Kidney glomerular epithelial cell (primary cell): ENCODE measurements at regions not wholly inside any gene's neighbourhood (a gene's known extent, or its start where the extent isn't known, plus 50 kb on each side); places are given as distances from the start of the nearest gene placed in this dataset.

Source experiments
- DNase-seq: peaks from one replicate; lab custom pipeline; 2025; lab: John Stamatoyannopoulos, UW

GRCh38 chr1:221919341-221919740 lies 177.5 kb upstream of the DUSP10 start:
- DNase-seq: no peak

GRCh38 chr1:221916176-221916575 lies 174.3 kb upstream of the DUSP10 start:
- DNase-seq: no peak

GRCh38 chr1:221915764-221916163 lies 173.9 kb upstream of the DUSP10 start:
- no peak for DNase-seq

- no peak for DNase-seq
These were observed 171.5 kb upstream of the DUSP10 start for GRCh38 chr1:221913351-221913892.

- no peak for DNase-seq
These were observed 170.3 kb upstream of the DUSP10 start for GRCh38 chr1:221912230-221912629.

GRCh38 chr1:221911714-221912113 lies 169.8 kb upstream of the DUSP10 start:
- no peak for DNase-seq

- no peak for DNase-seq
These were observed 168.3 kb upstream of the DUSP10 start for GRCh38 chr1:221910222-221910621.

- no peak for DNase-seq
These were observed 166.7 kb upstream of the DUSP10 start for GRCh38 chr1:221908573-221908972.

- DNase-seq: no peak
These were observed 165.5 kb upstream of the DUSP10 start for GRCh38 chr1:221907166-221907932.

- no peak for DNase-seq
These were observed 163.9 kb upstream of the DUSP10 start for GRCh38 chr1:221905802-221906201.

GRCh38 chr1:221904319-221904718 lies 162.4 kb upstream of the DUSP10 start:
- no peak for DNase-seq

- DNase-seq: no peak
These were observed 161.7 kb upstream of the DUSP10 start for GRCh38 chr1:221903594-221903993.

GRCh38 chr1:221902961-221903360 lies 161.1 kb upstream of the DUSP10 start:
- DNase-seq: no peak

GRCh38 chr1:221900678-221901077 lies 158.8 kb upstream of the DUSP10 start:
- no peak for DNase-seq

- no peak for DNase-seq
These were observed 155.4 kb upstream of the DUSP10 start for GRCh38 chr1:221897321-221897721.

GRCh38 chr1:221892301-221892830 lies 150.5 kb upstream of the DUSP10 start:
- no peak for DNase-seq

- no peak for DNase-seq
These were observed 149.8 kb upstream of the DUSP10 start for GRCh38 chr1:221891708-221892107.

- no peak for DNase-seq
These were observed 146.9 kb upstream of the DUSP10 start for GRCh38 chr1:221888801-221889200.

GRCh38 chr1:221888218-221888617 lies 146.3 kb upstream of the DUSP10 start:
- DNase-seq: no peak

- DNase-seq: no peak
These were observed 145.9 kb upstream of the DUSP10 start for GRCh38 chr1:221887758-221888157.

GRCh38 chr1:221887415-221887746 lies 145.5 kb upstream of the DUSP10 start:
- no peak for DNase-seq

- DNase-seq: peak; percentile 97
These were observed 145.0 kb upstream of the DUSP10 start for GRCh38 chr1:221886743-221887414.

GRCh38 chr1:221886311-221886710 lies 144.4 kb upstream of the DUSP10 start:
- no peak for DNase-seq
